Calu3 (cell line): ENCODE measurements at regions not wholly inside any gene's neighbourhood (a gene's known extent, or its start where the extent isn't known, plus 50 kb on each side); places are given as distances from the start of the nearest gene placed in this dataset.

Source experiments
- BruUV-seq: library from RNA; stranded (reverse); fragments of 400-500 nt; replicated peaks from 2 replicates; lab custom pipeline; 2021; lab: Mats Ljungman, UMichigan
- CTCF ChIA-PET: fragments of 300-600 bp; sonication (Branson Sonifier 250); formaldehyde crosslinking; loops from one replicate; lab custom pipeline; 2022; ENCODE audit warnings: antibody characterized with exemption; lab: Charles Lee
- DNase-seq: peaks from one replicate; pipeline ENCODE4 v3.0.0; 2022
- H3K27ac Mint-ChIP-seq: one replicate; pipeline ENCODE4 v1.8.0; 2022; ENCODE audit warnings: mixed read lengths; ENCODE audit not compliant: unreplicated experiment
- H3K27me3 Mint-ChIP-seq: one replicate; pipeline ENCODE4 v1.8.0; 2022; ENCODE audit warnings: mixed read lengths; ENCODE audit not compliant: unreplicated experiment
- H3K36me3 Mint-ChIP-seq: one replicate; pipeline ENCODE4 v1.8.0; 2022; ENCODE audit warnings: mild to moderate bottlenecking, moderate library complexity, mixed read lengths; ENCODE audit not compliant: insufficient read depth, unreplicated experiment
- H3K4me1 Mint-ChIP-seq: one replicate; pipeline ENCODE4 v1.8.0; 2022; ENCODE audit warnings: mild to moderate bottlenecking, low read depth, mixed read lengths; ENCODE audit not compliant: unreplicated experiment
- H3K4me3 Mint-ChIP-seq: one replicate; pipeline ENCODE4 v1.8.0; 2022; ENCODE audit warnings: mild to moderate bottlenecking, low read depth, moderate library complexity, mixed read lengths; ENCODE audit not compliant: unreplicated experiment
- H3K9me3 Mint-ChIP-seq: one replicate; pipeline ENCODE4 v1.8.0; 2022; ENCODE audit warnings: low read depth, mixed read lengths; ENCODE audit not compliant: unreplicated experiment
- CTCF ChIP-seq: fragments of 200-600 bp; IDR thresholded peaks from one replicate; pipeline ENCODE4 v1.8.0; 2022; ENCODE audit warnings: antibody characterized with exemption; ENCODE audit not compliant: unreplicated experiment
- intact Hi-C: fragments of 100-400 bp; cut with micrococcal nuclease; formaldehyde crosslinking; loops from one replicate; pipeline ENCODE4 v1.10.0; 2022; ENCODE audit not compliant: unreplicated experiment

GRCh38 chr6:158259136-158259535 lies 53.1 kb upstream of the TULP4 start:
- H3K36me3 Mint-ChIP-seq: no peaks in the 10 kb centered on the region
- H3K4me3 Mint-ChIP-seq: no peak overlapping the region
- no peaks in the 10 kb centered on the region for H3K9me3 Mint-ChIP-seq
- H3K4me1 Mint-ChIP-seq: no peaks in the 10 kb centered on the region
- intact Hi-C loops: no loop called here
- no peak overlapping the region for H3K27ac Mint-ChIP-seq
- no peak for TF ChIP-seq CTCF
- no peak for DNase-seq
- H3K27me3 Mint-ChIP-seq: no peaks in the 10 kb centered on the region
- no TSS peak for BruUV-seq
- CTCF ChIA-PET: interaction anchor here (0.6 kb wide), 1 partner anchor 167 kb away, joined by 4 read pairs; no protein-coding TSS in a partner anchor

- CTCF ChIA-PET: no interaction called here
- DNase-seq: no peak
- no TSS peak for BruUV-seq
- H3K36me3 Mint-ChIP-seq: no peaks in the 10 kb centered on the region
- no peaks in the 10 kb centered on the region for H3K4me1 Mint-ChIP-seq
- TF ChIP-seq CTCF: no peak
- H3K4me3 Mint-ChIP-seq: no peak overlapping the region
- H3K9me3 Mint-ChIP-seq: no peaks in the 10 kb centered on the region
- no peaks in the 10 kb centered on the region for H3K27me3 Mint-ChIP-seq
- H3K27ac Mint-ChIP-seq: no peak overlapping the region
- intact Hi-C loops: no loop called here
Observed at GRCh38 chr6:158259845-158260244, 52.4 kb upstream of the TULP4 start.

- no peaks in the 10 kb centered on the region for H3K9me3 Mint-ChIP-seq
- no peak for DNase-seq
- no peaks in the 10 kb centered on the region for H3K4me1 Mint-ChIP-seq
- no peaks in the 10 kb centered on the region for H3K27me3 Mint-ChIP-seq
- intact Hi-C loops: no loop called here
- CTCF ChIA-PET: no interaction called here
- no peak overlapping the region for H3K27ac Mint-ChIP-seq
- no peaks in the 10 kb centered on the region for H3K36me3 Mint-ChIP-seq
- no peak for TF ChIP-seq CTCF
- H3K4me3 Mint-ChIP-seq: no peak overlapping the region
- no TSS peak for BruUV-seq
Observed at GRCh38 chr6:158262082-158262481, 50.2 kb upstream of the TULP4 start.
